ENCODE measurements at regions not wholly inside any gene's neighbourhood (a gene's known extent, or its start where the extent isn't known, plus 50 kb on each side); places are given as distances from the start of the nearest gene placed in this dataset.

- TF ChIP-seq GATA3 (IDR thresholded peaks at IDR 0.05; ENCODE audit: low read depth, low read length) (no peak), GATA2 (IDR thresholded peaks at IDR 0.05; ENCODE audit: low read depth, low read length) (no peak)
Observed at GRCh38 chr9:86408121-86408520, 53.9 kb upstream of the TUT7 start.
